ENCODE measurements at regions not wholly inside any gene's neighbourhood (a gene's known extent, or its start where the extent isn't known, plus 50 kb on each side); places are given as distances from the start of the nearest gene placed in this dataset.

GRCh38 chr3:127114337-127115070 is 78.4 kb upstream of the PRR23E start:
- H3K4me3 Mint-ChIP-seq: no peak overlapping the region
- no peak for DNase-seq (ENCODE audit: low spot score)
- Histone ChIP-seq H3K9me2 (ENCODE audit: insufficient read depth) (0 out of 2 replicates have a peak, but pooled peaks cover 9% of the 10 kb centered on the region), H3K4me3 (no peak overlapping the region), H3K27ac (ENCODE audit: low read depth) (no peak overlapping the region), H4K20me1 (replicated peaks; ENCODE audit: insufficient read depth) (no peaks in the 10 kb centered on the region), H2AFZ (no peak overlapping the region), H3F3A (replicated peaks; ENCODE audit: low read depth) (no peaks in the 10 kb centered on the region), H3K79me2 (replicated peaks; ENCODE audit: insufficient read depth) (no peaks in the 10 kb centered on the region), H3K27me3 (ENCODE audit: insufficient read depth) (no peaks in the 10 kb centered on the region), H3K4me1 (ENCODE audit: insufficient read depth) (0 out of 2 replicates have a peak, but pooled peaks cover 3% of the 10 kb centered on the region), H3K4me2 (no peak overlapping the region), H3K36me3 (ENCODE audit: insufficient read depth) (no peaks in the 10 kb centered on the region)
- no peak for TF ChIP-seq NANOG (IDR thresholded peaks at IDR 0.05; ENCODE audit: borderline replicate concordance)
- no peak for TF ChIP-seq EZH2 (IDR thresholded peaks at IDR 0.05; ENCODE audit: low read depth, unreplicated experiment)
- ATAC-seq: no peak
- H3K9me3 Mint-ChIP-seq: peaks cover 31% of the 10 kb centered on the region
- H3K27ac Mint-ChIP-seq: no peak overlapping the region
- peaks cover 24% of the 10 kb centered on the region for H3K4me1 Mint-ChIP-seq
- H3K27me3 Mint-ChIP-seq (ENCODE audit: insufficient read depth, low read depth, poor library complexity): peaks cover 4% of the 10 kb centered on the region
- H3K36me3 Mint-ChIP-seq (ENCODE audit: low read depth): peaks cover 18% of the 10 kb centered on the region

- H3K9me3 Mint-ChIP-seq: peaks cover 31% of the 10 kb centered on the region
- ATAC-seq (no peak), DNase-seq (ENCODE audit: low spot score) (no peak)
- H3K9me2 ChIP-seq (ENCODE audit: insufficient read depth): 0 out of 2 replicates have a peak, but pooled peaks cover 9% of the 10 kb centered on the region
- no peak overlapping the region for H2AFZ ChIP-seq
- H3F3A ChIP-seq (replicated peaks; ENCODE audit: low read depth): no peaks in the 10 kb centered on the region
- no peaks in the 10 kb centered on the region for H3K79me2 ChIP-seq (replicated peaks; ENCODE audit: insufficient read depth)
- no peak for TF ChIP-seq EZH2phosphoT487 (IDR thresholded peaks at IDR 0.05; ENCODE audit: unreplicated experiment)
- no peak for TF ChIP-seq ZNF331 (CRISPR knock-in tag; IDR thresholded peaks at IDR 0.05; ENCODE audit: low read depth)
- TF ChIP-seq ZNF462 (CRISPR knock-in tag; IDR thresholded peaks at IDR 0.05): no peak
- no peak for TF ChIP-seq EZH2 (IDR thresholded peaks at IDR 0.05; ENCODE audit: low read depth, unreplicated experiment)
- TF ChIP-seq NANOG (IDR thresholded peaks at IDR 0.05; ENCODE audit: borderline replicate concordance): no peak
- no peak for TF ChIP-seq STAT1 (IDR thresholded peaks at IDR 0.05; ENCODE audit: unreplicated experiment)
- no peak for TF ChIP-seq ETS1 (IDR thresholded peaks at IDR 0.05)
- TF ChIP-seq CREB1 (CRISPR knock-in tag; IDR thresholded peaks at IDR 0.05; ENCODE audit: low read depth): no peak
- no peak for TF ChIP-seq JUNB (IDR thresholded peaks at IDR 0.05; ENCODE audit: unreplicated experiment)
- no peak overlapping the region for H3K4me3 ChIP-seq
- H3K27me3 Mint-ChIP-seq (ENCODE audit: insufficient read depth, low read depth, poor library complexity): peaks cover 7% of the 10 kb centered on the region
- peaks cover 18% of the 10 kb centered on the region for H3K36me3 Mint-ChIP-seq (ENCODE audit: low read depth)
- H3K4me3 Mint-ChIP-seq: no peak overlapping the region
- no peaks in the 10 kb centered on the region for H4K20me1 ChIP-seq (replicated peaks; ENCODE audit: insufficient read depth)
- H3K27ac ChIP-seq (ENCODE audit: low read depth): no peak overlapping the region
- no peaks in the 10 kb centered on the region for H3K36me3 ChIP-seq (ENCODE audit: insufficient read depth)
- 0 out of 2 replicates have a peak, but pooled peaks cover 3% of the 10 kb centered on the region for H3K4me1 ChIP-seq (ENCODE audit: insufficient read depth)
- no peak overlapping the region for H3K4me2 ChIP-seq
- H3K4me1 Mint-ChIP-seq: peaks cover 24% of the 10 kb centered on the region
- H3K27ac Mint-ChIP-seq: no peak overlapping the region
- H3K27me3 ChIP-seq (ENCODE audit: insufficient read depth): no peaks in the 10 kb centered on the region
Measured at GRCh38 chr3:127115691-127116351, 77.1 kb upstream of the PRR23E start.

Measured in GM23338 (cell line).